Naive thymus-derived CD4-positive, alpha-beta T cell (primary cell): ENCODE measurements at regions not wholly inside any gene's neighbourhood (a gene's known extent, or its start where the extent isn't known, plus 50 kb on each side); places are given as distances from the start of the nearest gene placed in this dataset.

Source experiments
- ATAC-seq: fragments of 150-1000 bp; cut with Tn5 transposase; 2 replicates; pipeline ENCODE4 v1.10.0; 2021; ENCODE audit warnings: mild to moderate bottlenecking, moderate library complexity
- CTCF ChIA-PET: fragments of 350-600 bp; sonication (Branson Sonifier 250); formaldehyde crosslinking; loops from one replicate; lab custom pipeline; 2021; ENCODE audit warnings: antibody characterized with exemption; lab: Charles Lee
- POLR2A ChIA-PET: fragments of 350-600 bp; sonication (Branson Sonifier 250); formaldehyde crosslinking; loops from one replicate; lab custom pipeline; 2021; ENCODE audit warnings: antibody characterized with exemption, inconsistent platforms; lab: Charles Lee
- DNase-seq, 9 donors: peaks; one replicate each; pipeline versions ENCODE4 v3.0.0 to v3.0.0-alpha.2; 2020 to 2022; ENCODE audit warnings: mixed read lengths in 1 of 9
- H3K27ac ChIP-seq: one replicate; pipeline ENCODE4 v1.7.0; 2013; ENCODE audit warnings: mild to moderate bottlenecking, low read depth, low read length, moderate library complexity
- H3K27me3 ChIP-seq, 2 donors: one replicate each; pipeline ENCODE4 v1.7.0; 2013; ENCODE audit warnings: low read length in 2 of 2, mild to moderate bottlenecking in 2 of 2, moderate library complexity in 2 of 2; ENCODE audit not compliant: control insufficient read depth in 2 of 2, insufficient read depth in 2 of 2
- H3K36me3 ChIP-seq, 3 experiments: 1 replicate in 2 of 3; 2 replicates in 1 of 3; pipeline ENCODE4 v1.7.0; 2013; ENCODE audit warnings: low read length in 3 of 3, mild to moderate bottlenecking in 3 of 3, moderate library complexity in 1 of 3; ENCODE audit not compliant: insufficient read depth in 3 of 3, control insufficient read depth in 2 of 3
- H3K4me1 ChIP-seq, 2 donors: one replicate each; pipeline ENCODE4 v1.7.0; 2013; ENCODE audit warnings: low read length in 2 of 2, mild to moderate bottlenecking in 2 of 2, moderate library complexity in 1 of 2; ENCODE audit not compliant: control insufficient read depth in 2 of 2, insufficient read depth in 2 of 2
- H3K4me3 ChIP-seq: 2 replicates; pipeline ENCODE4 v1.7.0; 2013; ENCODE audit warnings: mild to moderate bottlenecking, low read length
- H3K9me3 ChIP-seq, 3 experiments: 1 replicate in 2 of 3; 2 replicates in 1 of 3; pipeline ENCODE4 v1.7.0; 2013; ENCODE audit warnings: low read length in 3 of 3; ENCODE audit not compliant: control insufficient read depth in 2 of 3
- H3K27ac Mint-ChIP-seq, 9 donors: one replicate each; pipeline ENCODE4 v1.8.0; 2020 to 2022; ENCODE audit warnings: mixed read lengths in 9 of 9, mild to moderate bottlenecking in 8 of 9, moderate library complexity in 5 of 9, inconsistent platforms in 2 of 9
- H3K27me3 Mint-ChIP-seq, 5 donors: one replicate each; pipeline ENCODE4 v1.8.0; 2021 to 2022; ENCODE audit warnings: mixed read lengths in 5 of 5, mild to moderate bottlenecking in 1 of 5
- H3K36me3 Mint-ChIP-seq, 5 donors: one replicate each; pipeline ENCODE4 v1.8.0; 2020 to 2022; ENCODE audit warnings: mixed read lengths in 5 of 5, mild to moderate bottlenecking in 3 of 5, inconsistent platforms in 1 of 5
- H3K4me1 Mint-ChIP-seq, 7 donors: one replicate each; pipeline ENCODE4 v1.8.0; 2020 to 2022; ENCODE audit warnings: mixed read lengths in 7 of 7, mild to moderate bottlenecking in 3 of 7, inconsistent platforms in 1 of 7
- H3K4me3 Mint-ChIP-seq, 10 donors: one replicate each; pipeline ENCODE4 v1.8.0; 2020 to 2022; ENCODE audit warnings: mild to moderate bottlenecking in 10 of 10, mixed read lengths in 10 of 10, moderate library complexity in 6 of 10, inconsistent platforms in 2 of 10
- H3K9me3 Mint-ChIP-seq, 11 donors: one replicate each; pipeline ENCODE4 v1.8.0; 2020 to 2022; ENCODE audit warnings: mixed read lengths in 11 of 11, mild to moderate bottlenecking in 4 of 11, inconsistent platforms in 1 of 11, moderate library complexity in 1 of 11
- intact Hi-C, 2 donors: fragments of 100-400 bp; cut with micrococcal nuclease; formaldehyde crosslinking; loops; one replicate each; pipeline ENCODE4 v1.15.1; 2023

DNA sequence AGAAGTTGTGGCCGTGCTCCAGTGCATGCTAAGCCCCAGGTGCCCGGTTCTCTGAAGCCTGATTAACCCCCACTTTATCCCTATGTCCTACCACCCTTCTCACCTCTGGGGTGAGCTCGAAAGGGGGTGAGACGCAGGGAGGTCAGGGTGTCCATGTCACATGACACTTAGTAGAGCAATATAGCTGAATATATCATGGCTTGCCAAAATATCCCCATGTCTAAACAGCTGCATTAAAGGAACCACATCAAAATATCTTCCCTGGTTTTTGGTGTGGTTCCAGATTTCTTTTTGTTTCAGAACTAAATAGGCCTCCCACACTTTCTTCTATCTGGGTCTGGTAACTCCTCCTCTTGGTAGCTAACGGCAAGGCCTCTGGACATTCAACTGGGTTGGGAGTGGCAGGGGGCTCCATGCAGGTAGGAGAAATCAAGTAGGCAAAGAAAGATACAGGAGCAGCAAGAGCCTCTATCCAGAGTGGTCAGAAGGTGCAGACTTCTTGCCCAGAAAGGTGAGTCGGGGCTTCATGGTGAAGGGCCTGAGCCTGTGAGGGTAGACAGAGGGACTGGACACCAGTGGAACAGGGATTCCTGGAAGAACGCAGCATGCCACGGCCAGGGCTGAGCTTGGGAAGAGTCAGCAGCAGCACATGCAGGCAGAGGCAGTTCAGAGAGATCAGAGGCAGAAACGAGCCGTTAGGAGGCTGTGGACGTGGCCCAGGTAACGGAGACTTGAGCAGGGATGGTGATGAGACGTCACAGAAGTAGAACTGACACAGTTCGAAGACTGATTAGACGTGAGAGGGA, 202.8 kb upstream of the DIO3 start:
- Histone ChIP-seq H3K27ac (no peak overlapping the region), H3K4me3 (no peak overlapping the region), H3K27me3 (no peaks in the 10 kb centered on the region), H3K9me3 (no peaks in the 10 kb centered on the region), H3K36me3 (no peaks in the 10 kb centered on the region), H3K4me1 (no peaks in the 10 kb centered on the region)
- Mint-ChIP-seq H3K4me3 (no peak overlapping the region), H3K9me3 (peaks cover 5 to 32% (median 11%) of the 10 kb centered on the region in 11 donors), H3K36me3 (peaks cover 0 to 12% (median 0%) of the 10 kb centered on the region in 5 donors), H3K27me3 (peaks cover 3 to 40% (median 27%) of the 10 kb centered on the region in 5 donors), H3K4me1 (no peaks in the 10 kb centered on the region), H3K27ac (no peak overlapping the region)
- ChIA-PET POLR2A (no interaction called here), CTCF (no interaction called here)
- intact Hi-C loops: no loop called here
- ATAC-seq: no peak
- no peak for DNase-seq

DNA sequence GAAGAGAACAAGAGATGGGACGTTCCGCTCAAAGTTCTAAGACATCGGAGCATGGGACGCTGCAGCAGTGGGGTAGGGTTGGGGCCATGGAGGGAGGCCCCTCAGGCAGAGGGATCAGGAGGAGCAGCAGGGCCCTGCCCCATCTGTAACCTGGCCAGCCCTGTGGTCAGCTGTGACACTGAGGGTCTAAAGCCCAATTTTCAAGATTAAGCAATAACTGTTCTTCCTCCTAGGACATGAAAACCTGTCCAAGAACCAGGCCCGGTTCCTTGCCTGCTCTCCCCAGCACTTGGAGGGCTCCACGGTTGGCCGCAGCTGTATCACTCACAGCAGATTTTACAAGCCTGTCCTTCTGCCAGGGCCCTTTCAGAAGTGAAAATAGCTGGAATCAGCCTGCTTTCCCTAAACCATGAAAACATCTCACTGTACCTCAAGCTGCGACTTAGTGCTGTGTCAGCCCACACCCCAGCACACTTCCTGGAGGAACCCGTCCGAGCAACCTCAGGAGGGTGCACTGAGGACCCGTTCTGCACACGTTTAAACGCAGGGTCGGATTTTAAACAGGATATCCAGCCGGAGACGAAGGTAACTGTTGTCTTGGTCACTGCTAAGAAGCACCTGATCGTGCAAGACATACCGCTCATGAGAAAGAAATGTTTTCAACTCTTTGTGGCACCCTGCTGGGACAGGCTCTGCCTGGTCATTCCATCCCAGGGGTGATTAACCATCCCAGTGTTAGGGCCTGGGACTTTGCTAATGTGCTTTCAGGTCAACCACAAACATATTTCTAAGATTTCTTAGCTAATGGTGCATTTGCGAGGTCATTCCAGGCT, 201.9 kb upstream of the DIO3 start:
- Mint-ChIP-seq H3K27me3 (peaks cover 3 to 49% (median 29%) of the 10 kb centered on the region in 5 donors), H3K4me3 (no peak overlapping the region)

DNA sequence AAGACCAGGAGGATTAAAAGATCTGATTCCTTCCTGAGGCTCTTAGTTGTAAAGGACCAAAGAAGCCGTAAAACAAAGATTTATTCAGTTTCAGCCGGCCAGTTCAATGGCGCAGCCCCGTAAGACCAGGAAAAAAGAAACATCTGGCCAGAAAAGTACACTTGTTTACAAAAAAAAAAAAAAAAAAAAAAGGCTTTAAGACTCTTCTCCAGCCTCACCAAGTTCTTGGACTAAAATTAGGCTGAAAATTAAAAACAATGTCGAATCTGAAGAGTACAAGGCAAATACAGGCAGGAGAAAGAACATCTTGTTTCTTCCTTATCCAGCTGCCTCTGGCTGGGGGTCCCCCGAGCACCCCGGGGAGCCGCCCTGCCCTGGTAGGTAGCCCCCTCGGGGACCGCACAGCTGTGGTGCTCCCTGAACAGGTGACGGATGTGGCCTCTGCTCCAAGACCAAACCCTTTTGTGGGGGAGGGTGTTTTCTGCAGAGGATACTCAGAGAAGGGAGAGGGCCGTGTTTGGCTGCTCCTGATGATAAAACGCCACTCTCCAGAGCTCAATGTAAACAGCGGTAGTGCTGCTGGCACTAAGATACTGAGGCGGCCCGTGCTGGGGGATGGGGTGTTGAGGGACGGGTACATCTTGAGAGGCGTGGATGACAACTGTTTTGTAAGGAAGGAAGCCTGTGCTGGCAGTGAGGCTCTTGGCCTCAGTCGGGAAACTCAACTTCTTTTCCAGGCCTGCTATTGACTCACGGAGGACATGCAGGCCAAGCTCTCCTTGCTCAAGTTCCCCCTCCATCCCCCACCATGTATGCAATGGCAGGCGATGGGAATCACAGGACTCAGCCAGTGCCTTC, 201.0 kb upstream of the DIO3 start:
- H3K36me3 ChIP-seq: no peaks in the 10 kb centered on the region
- H3K9me3 ChIP-seq: no peaks in the 10 kb centered on the region
- DNase-seq (no peak), ATAC-seq (no peak)
- H3K4me1 Mint-ChIP-seq: no peaks in the 10 kb centered on the region
- H3K36me3 Mint-ChIP-seq: peaks cover 0 to 3% (median 0%) of the 10 kb centered on the region in 5 donors
- no peaks in the 10 kb centered on the region for H3K27me3 ChIP-seq
- H3K4me3 Mint-ChIP-seq: no peak overlapping the region
- CTCF ChIA-PET: no interaction called here
- no peaks in the 10 kb centered on the region for H3K4me1 ChIP-seq
- POLR2A ChIA-PET: no interaction called here
- peak overlapping the region in 1 of 9 donors; percentile 36 for H3K27ac Mint-ChIP-seq
- H3K27me3 Mint-ChIP-seq: peaks cover 3 to 45% (median 30%) of the 10 kb centered on the region in 5 donors
- peaks cover 0 to 14% (median 6%) of the 10 kb centered on the region in 11 donors for H3K9me3 Mint-ChIP-seq
- intact Hi-C loops: no loop called here
- no peak overlapping the region for H3K4me3 ChIP-seq
- no peak overlapping the region for H3K27ac ChIP-seq

More for the DNA sequence above, 201.9 kb upstream of the DIO3 start:
- H3K4me3 ChIP-seq: no peak overlapping the region
- Mint-ChIP-seq H3K9me3 (peaks cover under 1 to 23% (median 8%) of the 10 kb centered on the region in 11 donors), H3K4me1 (no peaks in the 10 kb centered on the region), H3K36me3 (peaks cover 0 to 8% (median 0%) of the 10 kb centered on the region in 5 donors), H3K27ac (no peak overlapping the region)
- DNase-seq (no peak), ATAC-seq (no peak)
- CTCF ChIA-PET: no interaction called here
- no peak overlapping the region for H3K27ac ChIP-seq
- POLR2A ChIA-PET: no interaction called here
- H3K9me3 ChIP-seq: no peaks in the 10 kb centered on the region
- intact Hi-C loops: no loop called here
- H3K27me3 ChIP-seq: no peaks in the 10 kb centered on the region
- no peaks in the 10 kb centered on the region for H3K4me1 ChIP-seq
- H3K36me3 ChIP-seq: no peaks in the 10 kb centered on the region

DNA sequence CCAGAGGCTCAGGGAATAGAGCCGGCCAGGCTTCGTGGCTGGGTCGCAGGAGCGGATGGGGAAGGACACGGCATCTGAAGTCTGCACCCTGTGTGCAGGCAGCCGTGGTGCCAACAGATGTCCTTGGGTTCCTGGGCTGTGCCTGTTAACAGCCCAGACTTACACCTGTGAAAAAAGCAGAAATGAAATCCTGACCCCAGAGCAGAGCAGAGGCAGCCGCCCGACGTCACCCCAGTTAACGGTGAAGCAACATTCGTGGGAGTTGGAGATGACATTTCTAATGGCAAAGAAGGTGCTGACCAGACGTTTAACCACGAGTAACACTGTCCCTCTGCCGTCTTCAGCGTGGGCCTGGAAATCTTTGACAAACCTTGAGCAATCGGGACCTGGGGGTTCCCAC, 200.3 kb upstream of the DIO3 start:
- no peaks in the 10 kb centered on the region for H3K4me1 ChIP-seq
- intact Hi-C loops: no loop called here
- H3K4me1 Mint-ChIP-seq: no peaks in the 10 kb centered on the region
- H3K36me3 Mint-ChIP-seq: peaks cover 0 to 3% (median 0%) of the 10 kb centered on the region in 5 donors
- H3K27me3 Mint-ChIP-seq: peaks cover 3 to 43% (median 30%) of the 10 kb centered on the region in 5 donors
- POLR2A ChIA-PET: no interaction called here
- no peak overlapping the region for H3K27ac ChIP-seq
- no peak overlapping the region for H3K27ac Mint-ChIP-seq
- ATAC-seq (peak; percentile 16), DNase-seq (no peak)
- no peak overlapping the region for H3K4me3 ChIP-seq
- H3K4me3 Mint-ChIP-seq: no peak overlapping the region
- no peaks in the 10 kb centered on the region for H3K9me3 ChIP-seq
- CTCF ChIA-PET: interaction anchor here (0.6 kb wide), 1 partner anchor 1824 kb away, joined by 3 read pairs; no protein-coding TSS in a partner anchor
- H3K27me3 ChIP-seq: no peaks in the 10 kb centered on the region
- H3K36me3 ChIP-seq: no peaks in the 10 kb centered on the region
- H3K9me3 Mint-ChIP-seq: peaks cover 0 to 8% (median 5%) of the 10 kb centered on the region in 11 donors

DNA sequence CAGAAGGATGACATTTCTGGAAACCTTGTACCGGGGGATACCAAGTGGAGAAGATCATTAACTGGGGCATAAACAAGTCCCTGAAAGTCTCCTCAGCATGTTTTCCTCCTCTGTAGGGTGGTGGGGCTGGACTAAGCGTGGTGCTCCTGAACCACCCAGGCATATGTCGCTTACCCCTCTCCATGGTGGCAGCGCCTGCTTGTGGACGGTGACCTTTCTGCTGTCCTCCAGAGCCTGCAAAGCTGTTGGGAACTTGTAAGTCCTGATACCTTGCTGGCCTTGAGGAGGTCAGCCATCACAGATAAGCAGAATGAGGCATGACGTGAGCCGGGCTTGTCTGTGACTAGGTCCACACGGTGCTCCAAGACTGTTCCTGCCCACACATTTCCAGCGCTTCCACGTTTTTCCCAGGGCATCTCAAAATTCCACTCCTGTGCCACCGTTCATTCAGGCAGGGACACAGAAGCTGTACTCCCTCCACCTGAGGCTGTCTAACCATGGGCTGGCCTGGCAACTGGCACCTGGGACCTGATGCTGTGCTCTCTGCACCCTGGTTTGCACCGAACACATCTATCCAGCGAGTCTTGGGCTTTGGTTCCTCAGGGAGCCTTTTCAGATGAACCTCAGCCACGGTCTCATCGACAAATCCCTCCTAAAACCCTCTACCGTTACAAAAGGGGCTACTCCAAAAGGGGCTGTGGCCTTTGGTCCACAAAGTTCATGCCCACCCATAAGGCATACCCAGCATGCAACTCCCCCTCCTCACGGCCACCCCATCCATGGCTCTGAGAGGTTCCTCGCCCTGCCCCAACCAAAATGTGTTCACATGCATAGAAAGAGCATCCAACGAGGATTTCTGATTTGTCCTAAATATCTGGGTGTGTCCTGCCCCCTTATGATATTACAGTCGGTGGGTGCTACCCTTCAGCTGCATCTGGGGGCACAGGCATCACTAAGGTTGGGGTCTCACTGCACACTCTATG, 199.6 kb upstream of the DIO3 start:
- no peak overlapping the region for H3K27ac Mint-ChIP-seq

More for the DNA sequence above, 199.6 kb upstream of the DIO3 start:
- Histone ChIP-seq H3K27ac (no peak overlapping the region), H3K4me3 (no peak overlapping the region), H3K4me1 (no peaks in the 10 kb centered on the region), H3K27me3 (no peaks in the 10 kb centered on the region), H3K9me3 (no peaks in the 10 kb centered on the region), H3K36me3 (no peaks in the 10 kb centered on the region)
- no peak for ATAC-seq
- CTCF ChIA-PET: interaction anchor here (0.6 kb wide), 1 partner anchor 1823 kb away, joined by 3 read pairs; no protein-coding TSS in a partner anchor
- DNase-seq: no peak
- Mint-ChIP-seq H3K36me3 (peaks cover 0 to 3% (median 0%) of the 10 kb centered on the region in 5 donors), H3K9me3 (peaks cover 0 to 8% (median 0%) of the 10 kb centered on the region in 11 donors), H3K27me3 (peaks cover 3 to 37% (median 30%) of the 10 kb centered on the region in 5 donors), H3K4me3 (no peak overlapping the region), H3K4me1 (no peaks in the 10 kb centered on the region)
- intact Hi-C loops: no loop called here
- POLR2A ChIA-PET: no interaction called here
